GM13977 (cell line): ENCODE measurements at regions not wholly inside any gene's neighbourhood (a gene's known extent, or its start where the extent isn't known, plus 50 kb on each side); places are given as distances from the start of the nearest gene placed in this dataset.

Source experiments
- DNase-seq: peaks from one replicate; pipeline ENCODE4 v3.0.0; 2012; ENCODE audit warnings: low spot score
- CTCF ChIP-seq: IDR thresholded peaks from 2 replicates; pipeline ENCODE4 v1.5.1; 2012; ENCODE audit warnings: mild to moderate bottlenecking, control low read depth; ENCODE audit not compliant: insufficient read depth; ENCODE audit errors: extremely low read depth, missing control alignments
- in situ Hi-C: fragments of 300-500 bp; cut with MboI; formaldehyde crosslinking; loops from one replicate; pipeline ENCODE4 v1.12.0; 2022; ENCODE audit warnings: low sequenced_read_pairs, low pct_unique_long_range_greater_than_20kb, mixed read lengths, inconsistent platforms; ENCODE audit not compliant: unreplicated experiment

GRCh38 chr4:182018691-182019090 is 224.5 kb upstream of the TENM3 start:
- no peak for TF ChIP-seq CTCF
- no peak for DNase-seq
- in situ Hi-C loops: no loop called here

DNA sequence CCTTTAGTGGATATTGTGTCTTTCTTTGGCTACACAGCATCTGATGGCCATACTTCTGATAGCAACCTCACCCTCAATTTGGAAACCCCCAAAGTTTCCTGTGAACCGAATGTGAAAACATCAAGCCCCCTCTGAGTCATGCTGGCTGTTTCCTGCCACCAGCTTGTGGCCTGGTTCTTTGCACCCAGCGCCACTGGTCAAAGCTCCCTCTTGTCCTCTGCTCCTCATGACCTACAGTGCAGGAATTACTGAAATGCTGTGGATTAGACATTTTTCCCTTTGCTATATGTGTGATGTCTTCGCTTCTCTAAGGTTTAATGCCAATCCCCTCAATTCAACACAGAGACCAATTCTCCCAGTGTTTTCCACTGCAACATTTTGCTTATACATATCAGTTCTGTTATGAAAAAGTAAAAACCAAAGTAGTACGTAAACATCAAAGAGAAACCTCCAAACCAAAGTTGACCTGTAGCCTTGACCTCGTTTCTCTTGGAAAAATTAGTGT is 224.0 kb upstream of the TENM3 start:
- no peak for TF ChIP-seq CTCF
- in situ Hi-C loops: no loop called here
- peak; percentile 45 for DNase-seq

GRCh38 chr4:182022909-182023308 is 220.3 kb upstream of the TENM3 start:
- in situ Hi-C loops: no loop called here
- no peak for DNase-seq
- no peak for TF ChIP-seq CTCF

DNA sequence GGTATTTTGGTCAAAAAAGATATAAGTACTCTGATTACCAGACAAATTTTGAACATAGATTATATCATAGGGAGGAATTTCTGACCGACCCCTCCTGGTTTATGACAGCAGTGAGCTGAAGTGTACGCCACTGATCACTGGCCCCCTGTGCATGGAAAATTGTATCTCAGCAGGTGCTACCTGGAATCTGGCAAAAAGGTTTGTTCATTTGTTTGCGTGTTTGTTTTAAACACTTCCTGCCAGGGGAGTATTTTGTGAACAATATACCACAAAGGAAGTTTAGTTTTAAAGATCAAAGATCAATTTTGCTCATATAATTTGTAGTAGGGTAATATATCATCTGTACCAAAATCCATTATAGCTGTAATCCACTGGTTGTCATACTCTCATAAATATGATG is 219.7 kb upstream of the TENM3 start:
- DNase-seq: no peak
- no peak for TF ChIP-seq CTCF
- in situ Hi-C loops: no loop called here

GRCh38 chr4:182042945-182043344 is 200.3 kb upstream of the TENM3 start:
- TF ChIP-seq CTCF: no peak
- in situ Hi-C loops: no loop called here
- no peak for DNase-seq

DNA sequence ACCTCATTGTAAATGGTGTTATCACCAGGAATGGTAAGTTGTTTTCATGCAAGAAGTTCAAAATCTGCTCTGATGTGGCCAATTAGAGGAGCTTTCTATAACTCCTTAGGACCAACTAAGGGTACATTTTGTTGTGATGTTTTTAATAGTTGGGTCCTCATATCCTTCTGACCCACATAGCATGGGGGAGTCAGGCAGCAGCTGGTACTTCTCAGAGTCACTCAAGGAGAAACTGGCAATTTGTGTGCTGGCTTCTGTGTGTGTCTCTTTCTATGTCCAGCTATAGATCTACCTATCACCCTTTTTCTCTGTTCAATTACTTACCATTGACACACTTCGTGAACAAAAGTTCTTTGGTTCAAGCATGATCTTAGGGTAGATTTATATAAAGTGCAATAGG is 194.3 kb upstream of the TENM3 start:
- no peak for TF ChIP-seq CTCF
- in situ Hi-C loops: no loop called here
- DNase-seq: no peak

GRCh38 chr4:182056866-182057265 is 186.3 kb upstream of the TENM3 start:
- in situ Hi-C loops: no loop called here
- no peak for DNase-seq
- no peak for TF ChIP-seq CTCF
